Lower leg skin (tissue), 3 donors: ENCODE measurements at regions not wholly inside any gene's neighbourhood (a gene's known extent, or its start where the extent isn't known, plus 50 kb on each side); places are given as distances from the start of the nearest gene placed in this dataset.
"Not testable (repeated sequence)": the region's sequence is repeated elsewhere in the genome, so short reads cannot be mapped to it uniquely, and the experiment has no call there.

Experiments
- POLR2A ChIP-seq, 2 donors: fragments of 450-650 bp; IDR thresholded peaks; one replicate each; pipeline ENCODE4 v1.6.1; 2016 to 2017; ENCODE audit warnings: antibody characterized with exemption in 2 of 2, mild to moderate bottlenecking in 1 of 2, moderate library complexity in 1 of 2
- TF ChIP-seq, protein P1 (sequence below), 3 donors: fragments of 450-650 bp; IDR thresholded peaks; one replicate each; pipeline ENCODE4 v1.5.1; 2016; ENCODE audit warnings: antibody characterized with exemption in 3 of 3, mild to moderate bottlenecking in 3 of 3, moderate library complexity in 2 of 3

- TF ChIP-seq, protein P1, sequence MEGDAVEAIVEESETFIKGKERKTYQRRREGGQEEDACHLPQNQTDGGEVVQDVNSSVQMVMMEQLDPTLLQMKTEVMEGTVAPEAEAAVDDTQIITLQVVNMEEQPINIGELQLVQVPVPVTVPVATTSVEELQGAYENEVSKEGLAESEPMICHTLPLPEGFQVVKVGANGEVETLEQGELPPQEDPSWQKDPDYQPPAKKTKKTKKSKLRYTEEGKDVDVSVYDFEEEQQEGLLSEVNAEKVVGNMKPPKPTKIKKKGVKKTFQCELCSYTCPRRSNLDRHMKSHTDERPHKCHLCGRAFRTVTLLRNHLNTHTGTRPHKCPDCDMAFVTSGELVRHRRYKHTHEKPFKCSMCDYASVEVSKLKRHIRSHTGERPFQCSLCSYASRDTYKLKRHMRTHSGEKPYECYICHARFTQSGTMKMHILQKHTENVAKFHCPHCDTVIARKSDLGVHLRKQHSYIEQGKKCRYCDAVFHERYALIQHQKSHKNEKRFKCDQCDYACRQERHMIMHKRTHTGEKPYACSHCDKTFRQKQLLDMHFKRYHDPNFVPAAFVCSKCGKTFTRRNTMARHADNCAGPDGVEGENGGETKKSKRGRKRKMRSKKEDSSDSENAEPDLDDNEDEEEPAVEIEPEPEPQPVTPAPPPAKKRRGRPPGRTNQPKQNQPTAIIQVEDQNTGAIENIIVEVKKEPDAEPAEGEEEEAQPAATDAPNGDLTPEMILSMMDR (IDR thresholded peaks at IDR 0.05): not testable (repeated sequence)
- TF ChIP-seq POLR2A (IDR thresholded peaks at IDR 0.05): not testable (repeated sequence)
Measured at GRCh38 chr9:19873188-19873587, 84.4 kb upstream of the SLC24A2 start.
